Mesodermal cell (in vitro differentiated cells): ENCODE measurements at regions not wholly inside any gene's neighbourhood (a gene's known extent, or its start where the extent isn't known, plus 50 kb on each side); places are given as distances from the start of the nearest gene placed in this dataset.

ENCODE experiments used
- H3K27ac ChIP-seq: 2 replicates; pipeline ENCODE4 v1.7.0; 2013; ENCODE audit warnings: mild to moderate bottlenecking, low read depth, low read length, moderate library complexity; ENCODE audit not compliant: severe bottlenecking
- H3K36me3 ChIP-seq: 2 replicates; pipeline ENCODE4 v1.7.1; 2013; ENCODE audit warnings: mild to moderate bottlenecking, low read length, moderate library complexity; ENCODE audit not compliant: control insufficient read depth, insufficient read depth
- H3K4me1 ChIP-seq: one replicate; pipeline ENCODE4 v1.7.1; 2013; ENCODE audit warnings: mild to moderate bottlenecking, low read length; ENCODE audit not compliant: insufficient read depth, control insufficient read depth, poor library complexity, severe bottlenecking
- H3K4me3 ChIP-seq: 2 replicates; pipeline ENCODE4 v1.7.0; 2013; ENCODE audit warnings: low read length, control low read depth, mild to moderate bottlenecking; ENCODE audit not compliant: insufficient read depth, poor library complexity, severe bottlenecking; ENCODE audit errors: extremely low read depth
- H3K9me3 ChIP-seq: 2 replicates; pipeline ENCODE4 v1.7.1; 2013; ENCODE audit warnings: mild to moderate bottlenecking, low read length, moderate library complexity; ENCODE audit not compliant: control insufficient read depth
- WGBS, 2 experiments: methylation state at CpG; one replicate each; pipeline ENCODE4 v1.1.5; 2013; ENCODE audit warnings: missing lambda C conversion rate in 2 of 2; ENCODE audit not compliant: insufficient coverage in 2 of 2; 5-methylcytosine and 5-hydroxymethylcytosine counted together

DNA sequence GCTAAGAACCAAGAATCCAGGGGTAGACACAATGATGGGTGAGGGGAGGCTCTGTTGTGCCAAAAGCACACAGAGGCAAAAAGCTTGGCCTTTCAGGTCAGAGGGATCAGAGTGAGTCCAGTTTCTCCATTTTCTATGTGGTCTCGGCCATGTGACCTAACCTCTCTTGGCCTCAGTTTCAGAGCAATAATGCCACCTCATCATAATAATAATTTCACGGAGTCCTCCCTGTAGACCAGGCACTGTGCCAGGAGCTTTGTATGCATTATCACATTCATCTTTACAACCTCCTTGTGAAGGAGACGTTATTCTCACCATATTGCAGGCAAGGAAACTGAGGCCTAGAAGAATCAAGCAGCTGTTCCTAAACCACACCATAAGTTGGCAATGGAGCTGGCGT is 120.2 kb downstream of the WT1 start:
- H3K36me3 ChIP-seq, result no peaks in the 10 kb centered on the region
- H3K4me1 ChIP-seq, result no peaks in the 10 kb centered on the region
- no peaks in the 10 kb centered on the region for H3K9me3 ChIP-seq
- H3K27ac ChIP-seq, result no peak overlapping the region
- WGBS, 2 experiments, result 87 to 93% methylated on average over 3 to 4 of the region's 4 CpGs
- H3K4me3 ChIP-seq, result no peak overlapping the region

DNA sequence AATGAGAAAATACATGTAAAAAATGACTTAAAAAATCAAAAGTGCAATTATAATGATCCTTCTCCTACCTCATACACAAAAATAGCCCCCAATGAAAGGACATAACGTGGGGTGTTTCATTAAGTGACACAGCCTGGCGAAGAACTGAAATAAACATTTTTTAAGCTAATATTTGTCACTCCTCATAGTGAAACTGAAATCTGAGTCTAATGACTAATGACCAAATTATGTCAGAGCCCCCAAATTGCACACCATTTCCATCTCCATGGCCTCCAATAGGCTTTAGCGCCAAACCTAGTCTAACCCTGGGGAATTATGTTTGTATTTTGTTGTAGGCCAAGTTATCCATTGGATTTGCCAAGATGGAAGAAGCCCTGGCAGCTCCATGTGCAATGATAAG is 119.1 kb downstream of the WT1 start:
- 100% methylated on average over 1 of the region's 3 CpGs; no CpG with 5 or more reads in 1 of the 2 experiments for WGBS, 2 experiments
- Histone ChIP-seq H3K4me1 (no peaks in the 10 kb centered on the region), H3K27ac (peak overlapping the region; percentile 33), H3K9me3 (no peaks in the 10 kb centered on the region), H3K4me3 (no peak overlapping the region), H3K36me3 (no peaks in the 10 kb centered on the region)

DNA sequence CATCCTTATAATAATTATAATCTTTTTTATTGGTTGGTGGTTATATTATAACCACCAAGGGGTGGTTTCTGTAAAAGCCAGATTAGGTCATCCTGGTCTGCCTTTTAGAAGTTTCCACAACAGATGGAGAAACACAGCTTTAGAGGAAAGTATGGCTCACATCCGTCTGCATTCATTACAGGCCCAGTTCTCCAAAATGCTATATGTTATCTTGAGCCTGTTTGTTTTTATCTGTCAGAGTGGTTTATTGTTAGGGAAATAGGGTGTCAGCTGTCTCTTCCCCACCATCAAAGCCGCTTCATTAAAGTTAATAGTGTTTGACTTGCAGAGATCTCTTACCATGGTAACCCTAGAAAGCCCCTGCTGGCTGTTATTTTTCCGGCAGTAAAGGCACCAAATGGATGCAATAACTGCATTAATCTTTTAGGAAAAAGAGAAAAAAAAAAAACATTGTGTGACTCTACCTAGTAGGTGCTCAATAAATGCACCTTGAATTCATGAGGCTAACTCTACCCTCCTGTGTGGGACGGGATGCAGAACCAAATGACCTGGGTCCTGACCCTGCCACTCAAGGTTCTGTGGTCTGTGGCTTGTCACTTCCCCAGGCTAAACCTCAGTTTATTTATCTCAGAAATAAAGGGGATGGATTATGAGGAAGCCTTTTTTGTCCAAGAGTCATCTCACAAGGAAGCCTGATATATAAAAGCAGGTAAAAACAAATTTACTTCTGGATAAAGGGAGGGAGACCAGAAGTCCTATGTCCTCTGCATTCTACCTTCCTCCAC is 118.3 kb downstream of the WT1 start:
- Histone ChIP-seq H3K36me3 (no peaks in the 10 kb centered on the region), H3K9me3 (no peaks in the 10 kb centered on the region), H3K27ac (peak overlapping the region; percentile 18), H3K4me3 (no peak overlapping the region), H3K4me1 (no peaks in the 10 kb centered on the region)
- 80% methylated on average over 2 of the region's 4 CpGs; no CpG with 5 or more reads in 1 of the 2 experiments for WGBS, 2 experiments

DNA sequence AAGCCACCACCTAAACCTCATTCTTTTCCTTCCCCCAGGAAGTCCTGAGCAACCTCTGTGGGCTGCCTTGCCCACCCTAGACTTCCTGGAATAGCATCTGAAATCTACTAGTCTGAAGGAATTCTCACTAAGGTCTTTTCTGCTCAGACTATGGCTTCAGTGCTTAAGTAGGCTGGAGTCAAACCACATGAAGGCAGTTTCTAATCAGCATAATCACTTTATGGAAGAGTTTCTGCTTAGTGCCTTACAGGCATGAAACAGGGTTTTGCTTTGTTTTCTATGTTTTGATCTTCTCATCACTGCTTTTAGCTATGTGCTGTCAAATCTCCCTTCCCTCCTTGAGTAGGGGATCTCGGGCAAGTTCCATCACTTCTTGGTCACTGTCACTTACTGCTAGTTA is 117.7 kb downstream of the WT1 start:
- Histone ChIP-seq H3K27ac (no peak overlapping the region), H3K4me1 (no peaks in the 10 kb centered on the region), H3K36me3 (no peaks in the 10 kb centered on the region), H3K9me3 (no peaks in the 10 kb centered on the region), H3K4me3 (no peak overlapping the region)
- 100% methylated on average over 1 of the region's 1 CpG for WGBS, 2 experiments

DNA sequence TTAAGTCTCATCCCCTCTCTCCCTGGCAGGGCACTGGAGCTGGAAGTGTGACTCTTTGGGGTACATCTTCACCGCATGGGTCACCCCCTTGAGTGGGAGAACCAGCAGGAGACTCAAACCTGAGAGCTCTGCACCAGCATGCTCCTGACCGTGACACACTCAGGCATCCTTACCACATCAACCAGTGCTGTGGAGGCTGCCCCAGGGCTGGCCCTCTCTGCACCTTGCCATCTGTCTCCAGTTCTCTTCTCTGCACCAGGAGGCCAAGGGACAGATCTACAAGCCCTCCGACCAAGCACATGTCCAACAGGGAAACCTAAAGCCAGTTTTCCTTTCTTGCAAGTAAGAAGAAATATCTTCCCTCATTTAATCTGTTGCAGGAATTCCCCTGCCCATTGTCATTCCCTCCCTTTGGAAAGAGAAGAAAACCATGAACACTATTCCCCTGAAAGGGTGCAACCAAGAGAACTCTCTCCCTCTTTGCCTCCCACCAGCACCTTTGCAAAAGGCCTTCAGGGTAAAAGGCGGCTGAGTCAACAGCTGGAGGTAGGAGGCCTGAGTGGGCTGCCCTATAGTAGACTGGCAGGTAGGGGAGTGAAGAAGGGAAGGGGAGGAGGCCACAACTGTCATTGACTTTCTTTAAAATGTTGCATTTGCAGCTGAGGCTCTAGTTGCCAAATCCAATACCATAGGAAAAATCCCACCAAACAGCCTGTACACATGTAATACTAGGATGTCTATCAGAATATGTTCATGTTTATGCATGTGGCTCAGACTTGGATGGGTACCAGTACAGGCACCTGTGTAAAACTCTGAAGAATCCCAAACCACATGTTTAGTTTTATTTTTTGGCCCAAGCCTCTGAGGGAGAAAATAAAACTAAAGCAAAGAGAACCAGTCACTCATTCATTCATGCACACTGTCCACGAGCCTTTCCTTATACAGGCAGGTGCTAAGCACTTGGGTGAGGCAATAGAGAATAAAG is 117.0 kb downstream of the WT1 start:
- H3K4me3 ChIP-seq, result no peak overlapping the region
- H3K27ac ChIP-seq, result no peak overlapping the region
- WGBS, 2 experiments, result 93 to 100% methylated on average over 1 to 2 of the region's 5 CpGs
- no peaks in the 10 kb centered on the region for H3K9me3 ChIP-seq
- H3K4me1 ChIP-seq, result no peaks in the 10 kb centered on the region
- H3K36me3 ChIP-seq, result no peaks in the 10 kb centered on the region

DNA sequence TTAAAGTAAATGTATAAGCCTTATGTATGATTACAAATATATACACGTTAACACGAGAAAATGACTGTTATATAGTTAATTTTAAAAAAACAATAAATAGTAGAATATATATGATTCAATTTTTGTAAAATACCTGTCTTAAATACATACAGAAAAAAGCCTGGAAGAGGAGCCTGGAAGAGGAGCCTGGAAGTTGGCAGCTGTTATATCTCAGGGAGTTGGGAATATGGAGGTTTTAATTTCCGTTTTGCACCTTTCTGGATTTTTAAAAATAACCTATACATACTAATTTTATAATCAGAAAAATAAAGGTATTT is 111.6 kb downstream of the WT1 start:
- H3K36me3 ChIP-seq, result no peaks in the 10 kb centered on the region
- no peaks in the 10 kb centered on the region for H3K4me1 ChIP-seq
- H3K9me3 ChIP-seq, result no peaks in the 10 kb centered on the region
- H3K4me3 ChIP-seq, result no peak overlapping the region
- no CpG with 5 or more reads among the region's 3 CpGs for WGBS, 2 experiments
- H3K27ac ChIP-seq, result no peak overlapping the region

DNA sequence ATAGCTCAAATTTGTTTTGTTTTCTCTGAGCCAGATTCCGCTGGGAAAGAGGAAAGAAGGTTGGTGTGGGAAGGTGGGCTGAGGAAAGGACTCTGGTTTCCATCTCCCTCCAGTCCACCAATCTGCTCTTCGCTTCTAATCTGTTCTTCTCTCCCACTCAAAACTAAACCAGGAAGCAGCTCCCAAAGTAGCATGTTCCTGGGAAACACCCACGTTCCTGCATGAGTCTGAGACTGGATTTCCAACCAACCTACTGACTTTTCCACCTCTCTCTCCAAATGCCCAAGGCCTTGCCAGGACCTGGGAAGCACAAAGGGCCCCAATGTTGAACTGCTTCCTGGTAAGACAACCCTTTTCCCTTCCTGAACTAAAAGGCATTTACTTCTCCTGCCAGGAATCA is 110.2 kb downstream of the WT1 start:
- WGBS, 2 experiments, result 81 to 100% methylated on average over 1 to 2 of the region's 3 CpGs
- Histone ChIP-seq H3K9me3 (no peaks in the 10 kb centered on the region), H3K27ac (no peak overlapping the region), H3K4me1 (no peaks in the 10 kb centered on the region), H3K4me3 (no peak overlapping the region), H3K36me3 (no peaks in the 10 kb centered on the region)

DNA sequence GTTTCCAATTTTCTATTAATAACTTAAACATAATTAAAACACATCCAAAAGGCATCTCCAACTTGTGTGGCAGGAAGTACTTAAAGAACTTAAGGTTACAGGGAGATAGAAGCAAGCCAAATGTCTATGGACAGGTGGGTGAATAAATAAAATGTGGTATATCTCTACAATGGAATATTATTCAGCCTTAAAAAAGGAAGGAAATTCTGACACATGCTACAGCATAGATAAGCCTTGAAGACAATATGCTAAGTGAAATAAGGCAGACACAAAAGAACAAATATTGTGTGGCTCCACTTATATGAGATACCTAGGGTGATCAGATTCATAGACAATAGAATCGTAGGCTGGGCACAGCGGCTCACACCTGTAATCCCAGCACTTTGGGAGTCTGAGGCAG is 109.6 kb downstream of the WT1 start:
- Histone ChIP-seq H3K27ac (no peak overlapping the region), H3K36me3 (no peaks in the 10 kb centered on the region), H3K9me3 (no peaks in the 10 kb centered on the region), H3K4me3 (no peak overlapping the region), H3K4me1 (no peaks in the 10 kb centered on the region)
- 100% methylated on average over 1 to 2 of the region's 2 CpGs for WGBS, 2 experiments

DNA sequence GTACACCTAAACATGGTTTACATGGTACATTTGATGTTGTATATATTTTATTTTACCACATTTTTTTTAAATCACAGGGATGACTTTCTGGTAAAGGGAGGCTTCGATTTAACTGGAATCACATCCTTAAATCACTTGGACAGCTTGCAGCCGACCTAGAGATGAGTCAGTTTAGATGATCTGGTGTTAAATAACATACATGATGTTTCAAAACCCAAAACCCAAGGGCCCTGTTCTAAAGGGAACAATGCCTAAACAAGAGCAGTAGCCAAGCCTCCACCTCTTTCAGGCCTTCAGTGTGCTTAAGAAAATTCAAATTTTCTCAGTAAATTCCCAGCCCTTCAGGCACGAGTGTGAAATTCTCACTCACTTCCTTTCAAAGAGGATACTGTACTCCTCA is 108.8 kb downstream of the WT1 start:
- no CpG with 5 or more reads among the region's 3 CpGs for WGBS, 2 experiments
- no peak overlapping the region for H3K4me3 ChIP-seq
- H3K9me3 ChIP-seq, result no peaks in the 10 kb centered on the region
- H3K4me1 ChIP-seq, result no peaks in the 10 kb centered on the region
- H3K36me3 ChIP-seq, result no peaks in the 10 kb centered on the region
- no peak overlapping the region for H3K27ac ChIP-seq

DNA sequence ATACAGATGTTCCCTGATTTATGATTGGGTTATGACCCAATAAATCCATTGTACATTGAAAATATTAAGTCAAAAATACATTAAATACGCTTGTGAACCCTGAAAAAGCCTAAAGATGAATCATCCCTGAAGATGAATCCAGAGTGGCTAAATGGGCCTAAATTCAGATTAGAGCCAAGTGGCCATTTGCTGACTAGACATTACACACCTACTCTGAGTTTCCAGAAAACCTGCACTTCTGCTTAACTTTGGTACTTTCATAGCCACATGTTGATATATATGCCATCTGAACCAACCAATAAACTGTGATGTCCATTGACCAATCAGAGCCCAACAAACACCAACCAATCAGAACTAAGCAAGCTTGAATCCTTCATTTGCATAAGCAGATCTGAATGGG is 106.9 kb downstream of the WT1 start:
- H3K36me3 ChIP-seq, result no peaks in the 10 kb centered on the region
- 100% methylated on average over 1 of the region's 1 CpG; no CpG with 5 or more reads in 1 of the 2 experiments for WGBS, 2 experiments

DNA sequence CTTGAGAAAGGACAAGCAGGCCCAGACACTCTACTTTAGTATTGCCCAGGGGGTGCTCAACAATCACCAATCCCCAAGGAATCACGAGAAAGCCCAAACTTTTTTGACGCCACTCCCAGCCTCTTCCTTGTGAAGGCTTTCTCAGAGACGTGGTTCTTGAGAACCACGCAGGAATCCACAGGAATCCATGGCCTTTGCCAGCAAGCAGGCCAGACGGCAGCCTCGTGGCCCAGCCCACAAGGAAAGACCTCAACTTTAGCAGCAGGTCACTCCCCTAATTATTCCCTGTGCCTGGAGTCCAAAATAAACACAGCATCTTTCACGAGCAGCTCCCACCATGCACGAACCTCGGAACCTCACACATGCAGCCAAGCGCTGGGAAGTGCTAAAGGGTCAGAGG is 104.2 kb downstream of the WT1 start:
- 92% methylated on average over 10 of the region's 10 CpGs for WGBS, 2 experiments
- Histone ChIP-seq H3K36me3 (no peaks in the 10 kb centered on the region), H3K9me3 (peaks cover 6% of the 10 kb centered on the region), H3K4me3 (no peak overlapping the region), H3K27ac (no peak overlapping the region), H3K4me1 (no peaks in the 10 kb centered on the region)

More for the DNA sequence above, 106.9 kb downstream of the WT1 start:
- H3K9me3 ChIP-seq, result no peaks in the 10 kb centered on the region
- no peak overlapping the region for H3K4me3 ChIP-seq
- H3K4me1 ChIP-seq, result no peaks in the 10 kb centered on the region
- no peak overlapping the region for H3K27ac ChIP-seq
